HG03439 (cell line): ENCODE measurements at regions not wholly inside any gene's neighbourhood (a gene's known extent, or its start where the extent isn't known, plus 50 kb on each side); places are given as distances from the start of the nearest gene placed in this dataset.
"Not testable (repeated sequence)": the region's sequence is repeated elsewhere in the genome, so short reads cannot be mapped to it uniquely, and the experiment has no call there.

Experiments used
- ATAC-seq: cut with Tn5 transposase; IDR thresholded peaks from one replicate; pipeline ENCODE4 v1.9.1; 2021; ENCODE audit warnings: mild to moderate bottlenecking, moderate library complexity; ENCODE audit not compliant: unreplicated experiment

DNA sequence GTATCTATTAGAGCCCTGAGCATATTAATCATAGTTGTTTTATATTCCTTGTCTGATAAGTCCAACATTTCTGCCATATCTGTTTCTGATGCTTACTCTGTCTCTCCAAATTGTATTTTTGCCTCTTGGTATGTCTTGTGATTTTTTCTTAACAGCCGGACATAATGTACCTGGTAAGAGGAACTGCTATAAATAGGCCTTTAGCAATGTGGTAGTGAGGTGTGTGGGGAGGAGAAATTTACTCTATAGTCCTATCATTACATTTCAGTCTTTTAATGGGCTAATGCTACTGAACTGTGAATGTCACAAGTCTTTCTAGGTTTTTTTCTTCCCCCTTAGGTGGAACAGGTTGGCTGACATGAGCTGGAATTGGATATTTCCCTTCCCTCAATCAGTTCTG is 176.1 kb upstream of the FGF10 start:
- ATAC-seq: no peak

DNA sequence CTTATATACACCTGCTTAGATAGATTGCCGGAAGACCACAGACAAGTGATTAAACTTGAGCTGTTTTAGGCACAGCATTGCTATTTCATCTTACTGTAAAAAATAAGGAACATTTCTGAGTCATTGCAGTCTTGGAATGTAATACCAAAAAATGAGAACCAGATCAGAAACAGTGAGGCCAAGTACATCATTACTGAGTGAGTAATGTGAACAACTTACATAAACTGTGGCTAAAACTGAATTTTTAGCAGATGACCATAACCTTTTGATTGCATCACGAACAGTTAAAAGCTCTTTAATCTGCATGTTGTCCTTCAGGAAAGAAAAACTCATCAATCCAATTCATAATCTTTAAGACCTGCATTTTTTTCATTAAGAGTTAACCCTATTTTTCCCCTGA is 157.1 kb upstream of the FGF10 start:
- ATAC-seq: no peak

DNA sequence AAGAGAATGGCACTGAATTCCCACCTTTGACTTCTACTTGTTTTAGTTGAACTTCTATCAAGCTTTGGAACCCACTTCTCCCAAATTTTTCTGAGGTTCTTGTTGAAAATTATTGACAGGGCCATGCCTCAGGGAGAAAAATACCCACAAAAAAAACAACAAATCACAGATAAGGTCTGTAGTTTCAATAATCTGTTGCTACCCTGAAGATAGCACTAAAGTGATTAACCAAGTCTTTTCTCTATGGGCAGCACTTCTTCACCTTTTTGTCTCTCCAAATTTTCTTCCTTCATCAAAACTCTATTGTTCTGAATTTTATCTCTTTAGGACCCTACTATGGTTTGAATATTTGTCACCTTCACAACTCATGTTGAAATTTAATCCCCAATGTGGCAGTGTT is 154.3 kb upstream of the FGF10 start:
- ATAC-seq: no peak

DNA sequence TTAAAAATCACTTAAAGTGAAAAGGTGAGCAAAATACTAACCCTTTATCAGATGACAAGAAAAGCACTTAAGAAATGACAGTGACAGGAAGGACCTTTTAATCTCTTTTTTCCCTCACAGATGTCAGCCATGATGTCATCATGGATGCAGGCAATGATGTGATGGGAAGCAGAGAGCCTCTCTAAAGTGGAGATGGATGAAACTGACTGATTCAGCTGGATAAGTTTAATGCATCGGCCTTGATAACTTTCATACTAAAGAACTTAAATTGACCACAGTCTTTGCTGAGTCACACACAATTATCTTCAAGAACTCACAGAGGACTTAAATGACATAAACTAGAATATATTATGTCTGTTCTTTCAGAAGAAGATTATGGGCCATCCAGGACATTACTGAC is 153.2 kb upstream of the FGF10 start:
- ATAC-seq: no peak

DNA sequence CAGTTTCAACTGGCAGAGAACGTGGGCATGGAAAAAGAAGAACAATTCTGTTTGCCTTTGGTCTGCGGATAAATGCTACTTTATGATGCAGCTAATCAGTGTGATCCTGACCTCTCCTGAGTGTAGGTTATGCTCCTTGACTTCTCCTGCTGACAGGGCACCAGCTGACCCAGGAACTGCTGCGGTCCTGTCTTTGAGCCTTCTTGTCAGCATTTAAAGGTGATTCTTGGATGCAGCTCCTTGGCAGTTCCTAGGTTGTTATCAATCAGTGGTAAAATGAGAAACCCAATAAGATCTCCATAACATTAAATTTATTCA is 150.3 kb upstream of the FGF10 start:
- no peak for ATAC-seq

DNA sequence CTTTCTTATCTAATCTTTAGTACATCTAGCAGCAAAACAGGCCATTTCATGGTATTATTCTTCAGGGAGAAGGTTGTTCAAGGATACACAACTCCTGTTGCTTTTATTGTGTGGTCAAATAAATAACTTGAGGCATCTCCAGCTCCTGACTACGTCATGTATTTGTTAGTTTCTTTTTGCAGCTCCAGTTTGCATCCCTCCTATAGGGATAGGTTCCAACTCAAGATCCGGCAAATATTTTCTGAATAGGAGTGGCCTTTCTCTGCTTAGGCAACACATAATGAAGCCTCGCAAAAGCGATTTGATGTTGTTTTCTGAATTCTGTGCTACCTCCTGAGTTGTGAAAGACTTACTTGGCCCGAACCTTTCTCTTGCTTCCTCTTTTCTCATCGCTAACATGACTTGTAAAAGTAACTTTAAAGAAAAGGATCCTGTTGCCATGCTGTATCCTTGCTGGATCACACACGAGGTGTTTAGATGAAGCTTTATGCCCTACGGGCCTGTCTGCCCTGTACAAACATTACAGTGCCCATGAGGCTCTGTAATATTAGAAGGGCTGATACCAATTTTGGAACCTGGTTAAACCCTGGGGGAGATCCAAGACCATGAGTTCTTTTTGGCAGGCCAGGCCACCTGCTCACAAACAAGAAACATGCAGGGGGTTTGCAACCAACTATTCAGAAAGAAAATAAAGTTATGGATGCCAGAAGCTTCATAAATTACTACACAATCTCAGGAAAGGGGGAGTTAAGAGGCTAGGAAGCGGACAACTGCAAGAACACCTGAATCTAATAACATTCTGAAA is 149.8 kb upstream of the FGF10 start:
- ATAC-seq: no peak

DNA sequence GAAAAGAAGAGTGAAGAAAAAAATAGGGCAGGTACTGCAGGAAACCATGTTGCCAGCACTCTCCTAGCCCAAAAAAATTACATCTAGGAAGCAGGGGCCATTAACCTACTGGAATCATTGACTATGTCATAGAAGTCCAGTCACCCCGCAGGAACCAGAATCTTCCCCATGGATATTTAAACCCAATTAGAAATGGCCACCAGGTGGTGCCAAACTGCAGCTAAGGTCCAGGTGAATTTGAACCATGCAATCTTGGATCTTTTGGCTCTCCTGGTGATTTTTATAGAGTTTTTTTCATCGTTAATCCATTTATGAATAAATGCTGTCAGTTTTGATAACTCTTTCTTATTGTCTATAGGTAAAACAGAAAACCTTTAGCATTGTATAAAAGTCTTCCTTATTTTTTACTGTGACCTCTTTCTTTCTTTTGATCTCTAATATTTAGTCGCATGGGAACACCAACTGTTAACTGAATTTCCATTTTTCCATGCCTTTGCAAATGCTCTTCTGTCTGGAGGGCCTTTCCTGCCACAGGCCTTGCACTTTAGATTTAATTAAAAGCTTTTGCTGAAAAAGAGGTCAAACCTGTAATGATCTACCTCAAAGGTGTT is 147.5 kb upstream of the FGF10 start:
- no peak for ATAC-seq

DNA sequence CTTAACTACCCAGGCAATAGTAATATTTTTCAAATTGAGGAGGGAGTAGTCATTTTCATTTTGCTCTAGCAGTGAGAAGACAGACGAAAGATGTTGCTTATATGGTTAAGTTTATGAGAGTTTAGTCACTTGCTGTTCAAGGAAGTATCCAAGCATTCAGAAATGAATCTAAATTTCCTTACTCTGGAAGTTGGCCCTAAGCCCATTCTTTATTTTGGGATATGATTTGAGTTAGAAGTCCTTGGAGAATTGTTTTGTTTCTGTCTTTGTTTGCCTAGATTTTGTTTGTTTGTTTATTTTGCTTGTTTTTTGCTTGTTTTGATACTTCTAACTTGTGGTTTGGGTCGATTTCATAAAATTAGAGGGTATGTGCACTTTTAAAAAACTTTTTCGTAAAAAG is 146.4 kb upstream of the FGF10 start:
- no peak for ATAC-seq

DNA sequence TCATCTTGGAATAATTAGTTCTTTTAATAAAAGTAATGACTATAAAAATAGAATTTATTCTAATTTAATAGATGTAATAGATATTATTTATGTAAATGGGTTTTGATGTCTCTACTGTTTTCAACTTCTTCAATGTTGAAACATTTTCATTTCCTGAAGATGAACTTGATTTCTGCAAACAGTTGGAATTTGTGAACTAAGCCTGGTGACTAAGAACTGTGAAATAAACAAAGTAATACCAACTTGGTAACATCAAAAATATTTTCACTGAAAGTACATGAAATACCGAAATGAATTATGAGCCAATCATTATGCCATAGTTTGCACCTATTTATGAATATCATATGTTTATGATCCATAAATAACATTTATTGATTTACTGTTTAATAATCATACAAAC is 143.8 kb upstream of the FGF10 start:
- ATAC-seq: no peak

DNA sequence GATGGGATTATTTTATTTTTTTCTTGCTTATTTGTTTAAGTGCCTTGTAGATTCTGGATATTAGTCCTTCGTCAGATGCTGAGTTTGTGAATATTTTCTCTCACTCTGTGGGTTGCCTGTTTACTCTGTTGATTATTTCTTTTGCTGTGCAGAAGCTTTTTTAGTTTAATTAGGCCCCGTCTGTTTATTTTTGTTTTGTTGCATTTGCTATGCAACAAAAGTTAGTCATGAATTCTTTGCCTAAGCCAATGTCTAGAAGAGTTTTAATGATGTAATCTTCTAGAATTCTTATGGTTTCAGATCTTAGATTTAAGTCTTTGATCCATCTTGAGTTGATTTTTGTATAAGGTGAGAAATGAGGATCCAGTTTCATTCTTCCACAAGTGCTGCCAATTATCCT is 142.5 kb upstream of the FGF10 start:
- ATAC-seq: not testable (repeated sequence)

DNA sequence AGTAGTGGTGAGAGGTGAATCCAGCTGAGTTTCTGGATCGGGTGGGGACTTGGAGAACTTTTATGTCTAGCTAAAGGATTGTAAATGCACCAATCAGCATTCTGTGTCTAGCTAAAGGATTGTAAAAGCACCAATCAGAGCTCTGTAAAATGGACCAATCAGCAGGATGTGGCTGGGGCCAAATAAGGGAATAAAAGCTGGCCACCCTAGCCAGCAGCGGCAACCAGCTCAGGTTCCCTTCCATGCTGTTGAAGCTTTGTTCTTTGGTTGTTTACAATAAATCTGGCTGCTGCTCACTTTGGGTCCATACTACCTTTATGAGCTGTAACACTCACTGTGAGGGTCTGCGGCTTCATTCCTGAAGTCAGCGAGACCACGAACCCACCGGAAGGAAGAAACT is 141.6 kb upstream of the FGF10 start:
- ATAC-seq: not testable (repeated sequence)

DNA sequence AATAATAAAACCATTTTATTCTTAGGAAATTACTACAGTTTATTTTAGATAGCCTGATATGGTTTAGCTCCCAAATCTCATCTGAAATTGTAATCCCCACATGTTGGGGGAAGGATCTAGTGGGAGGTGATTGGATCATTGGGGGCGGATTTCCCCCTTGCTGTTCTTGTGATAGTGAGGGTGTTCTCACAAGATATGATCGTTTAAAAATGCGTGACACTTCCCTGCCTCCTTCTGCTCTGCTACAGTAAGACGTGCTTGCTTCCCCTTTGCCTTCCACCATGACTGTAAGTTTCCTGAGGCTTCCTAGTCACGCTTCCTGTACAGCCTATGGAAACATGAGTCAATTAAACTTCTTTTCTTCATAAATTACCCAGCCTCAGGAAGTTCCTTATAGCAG is 122.4 kb upstream of the FGF10 start:
- no peak for ATAC-seq

DNA sequence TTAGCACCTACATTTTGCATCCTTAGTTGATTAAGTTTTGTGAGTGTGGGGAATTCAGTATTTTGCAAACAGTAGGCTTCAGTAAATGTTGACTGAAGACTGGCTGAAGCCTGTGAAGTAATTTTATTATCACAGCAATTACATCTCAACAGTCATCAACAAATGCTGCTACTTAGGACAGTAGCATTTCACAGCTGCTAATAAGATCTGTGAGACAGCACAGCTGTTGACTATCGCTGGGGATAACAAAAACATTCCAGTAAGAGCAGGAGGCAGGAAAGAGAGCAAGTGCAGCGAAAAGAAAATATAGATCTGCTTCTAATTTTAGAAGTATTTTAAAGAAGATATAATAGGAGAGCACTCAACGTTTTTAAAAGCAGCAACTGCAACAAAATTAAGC is 117.3 kb upstream of the FGF10 start:
- no peak for ATAC-seq

DNA sequence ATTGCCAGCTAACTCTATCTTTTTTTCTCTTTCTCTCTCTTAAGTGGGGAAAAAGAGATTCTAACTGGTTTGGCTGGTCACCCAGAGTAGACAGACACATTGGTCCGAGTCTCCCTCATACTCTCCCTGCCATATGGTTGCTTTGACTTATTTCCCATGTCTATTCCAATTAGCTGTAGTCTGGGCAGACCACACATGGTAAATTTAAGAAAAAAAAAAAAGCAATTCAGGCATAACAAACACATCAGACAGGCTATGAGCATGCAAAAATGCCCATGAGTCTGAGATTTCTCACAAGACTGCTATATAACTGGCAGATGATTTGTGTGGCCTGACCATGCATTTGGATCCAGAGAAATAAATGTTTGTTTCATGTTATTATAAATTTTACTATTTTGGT is 110.2 kb upstream of the FGF10 start:
- no peak for ATAC-seq

DNA sequence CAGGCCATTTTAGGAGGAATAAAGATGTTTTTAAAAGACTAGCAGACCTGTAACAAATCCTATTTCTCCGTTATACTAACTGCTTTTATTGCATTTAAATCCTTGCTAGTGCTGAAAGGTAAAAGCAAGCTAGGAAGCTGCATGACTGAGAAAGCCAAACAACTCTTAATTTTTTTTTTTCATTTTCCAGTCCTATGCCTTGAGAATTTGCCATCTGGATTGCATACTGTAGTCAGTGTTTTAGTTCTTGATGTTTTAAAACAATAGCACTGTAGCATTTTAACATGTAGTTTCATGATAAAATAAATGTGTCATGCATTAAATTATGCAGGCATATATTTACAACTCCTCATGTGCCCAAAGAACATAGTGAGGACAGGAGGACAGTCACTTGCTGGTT is 108.4 kb upstream of the FGF10 start:
- no peak for ATAC-seq

DNA sequence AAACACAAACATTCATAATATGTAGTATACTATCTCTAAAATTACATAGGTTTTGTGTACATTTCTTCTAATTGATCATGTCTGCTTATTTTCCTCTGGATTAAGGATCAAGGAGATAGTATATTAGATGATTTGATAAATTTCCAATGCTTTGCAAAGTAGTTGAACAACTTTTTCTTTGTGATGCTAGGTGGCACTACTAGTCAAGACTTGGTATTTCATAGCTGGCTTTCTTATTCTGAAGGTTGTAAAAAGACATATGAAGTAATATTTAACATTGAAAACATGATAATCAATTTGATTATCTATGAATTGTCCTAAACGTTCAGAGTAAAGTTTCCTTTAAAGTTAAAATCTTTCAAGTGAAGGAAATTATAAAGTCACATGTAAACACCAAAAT is 106.1 kb upstream of the FGF10 start:
- ATAC-seq: no peak

DNA sequence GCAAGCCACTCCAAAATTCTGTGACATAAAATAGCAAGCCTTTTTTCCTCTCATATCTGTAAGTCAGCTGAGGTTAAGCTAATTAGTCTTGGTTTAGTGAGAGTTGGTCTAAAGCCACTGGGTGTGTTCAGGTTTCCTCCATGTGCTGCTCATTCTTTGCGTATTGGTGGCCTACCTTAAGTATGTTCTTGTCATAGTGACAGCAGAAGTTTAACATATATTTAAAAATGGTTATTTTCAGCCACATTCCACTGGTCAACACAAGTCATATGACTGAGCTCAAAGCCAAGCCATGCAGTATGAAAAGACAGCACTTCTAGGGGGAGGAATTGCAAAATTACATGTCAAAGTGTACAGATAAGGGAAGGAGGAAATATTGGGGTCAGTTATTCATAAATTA is 100.5 kb upstream of the FGF10 start:
- no peak for ATAC-seq

DNA sequence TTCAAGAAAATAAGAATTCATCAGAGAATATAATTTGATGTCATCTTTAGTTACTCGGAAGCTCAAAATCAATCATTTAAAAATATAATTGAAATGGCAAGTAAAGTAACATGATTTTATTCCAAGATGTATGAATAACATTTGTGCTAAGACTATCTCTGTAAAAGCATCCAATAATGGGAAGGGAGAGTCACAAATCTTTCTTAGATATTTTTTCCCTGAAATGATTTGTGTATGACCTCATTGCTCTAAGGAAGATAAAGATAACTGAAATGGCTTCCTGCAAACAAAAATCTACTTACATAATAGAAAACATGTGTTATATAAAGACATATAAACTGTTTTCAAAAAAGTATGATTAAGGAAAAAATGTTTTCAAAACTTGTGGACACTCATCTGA is 97.4 kb upstream of the FGF10 start:
- ATAC-seq: no peak

DNA sequence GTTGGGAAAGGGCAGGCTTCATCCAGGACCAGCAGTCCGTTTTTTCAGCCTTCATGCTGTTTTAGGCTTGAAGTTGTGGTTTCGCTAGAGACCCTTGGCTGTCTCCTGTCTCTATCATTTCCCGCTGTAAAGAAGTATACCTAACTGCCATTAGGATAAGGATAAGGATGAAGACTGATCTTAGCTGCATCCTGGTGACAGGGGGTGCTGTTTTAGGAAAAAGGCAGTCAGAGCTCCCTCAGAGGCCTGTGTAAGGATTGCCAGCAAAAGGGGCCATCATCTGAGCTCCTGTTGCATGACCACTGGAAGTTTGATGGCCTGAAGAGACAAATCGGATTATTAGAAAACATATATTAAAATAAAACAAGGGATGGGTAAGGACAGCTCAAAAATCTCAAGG is 64.8 kb upstream of the FGF10 start:
- no peak for ATAC-seq

DNA sequence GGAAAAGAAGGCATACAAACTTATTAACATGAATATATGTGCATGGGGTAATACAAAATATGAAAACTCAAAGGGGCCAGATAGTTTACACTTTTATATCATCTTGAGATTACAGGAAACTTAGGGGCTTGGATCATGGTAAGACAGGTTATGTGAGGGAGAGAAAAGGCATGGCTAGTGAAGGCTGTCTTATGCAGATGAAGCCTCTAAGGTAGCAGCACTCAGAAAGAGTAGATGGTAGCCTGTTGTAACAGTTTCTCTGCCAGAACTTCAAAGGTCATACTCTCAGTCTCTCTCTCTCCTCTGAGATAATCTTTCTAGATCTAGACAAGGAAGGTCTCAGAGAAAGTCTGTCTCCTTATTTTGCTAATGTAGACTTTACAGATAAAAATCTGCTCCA is 57.2 kb upstream of the FGF10 start:
- no peak for ATAC-seq

DNA sequence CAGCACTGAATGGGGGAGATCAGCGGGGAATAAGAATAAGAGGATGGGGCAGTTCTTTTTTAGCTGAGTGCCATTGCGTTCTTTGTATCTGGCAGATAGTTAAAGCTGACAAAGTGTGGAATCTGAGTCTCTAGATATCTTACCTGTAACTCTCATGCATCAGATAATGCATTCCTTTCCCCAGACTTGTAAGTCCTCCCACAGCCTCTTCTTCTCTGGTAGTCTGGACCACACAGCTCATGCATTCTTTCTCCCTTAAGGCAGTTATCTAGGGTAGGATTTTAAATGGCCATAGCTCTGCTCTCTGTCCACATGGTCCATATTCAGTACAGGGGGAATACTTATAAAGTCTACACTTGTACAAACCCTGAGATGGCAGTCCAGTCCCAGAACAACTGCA is 54.0 kb upstream of the FGF10 start:
- no peak for ATAC-seq

DNA sequence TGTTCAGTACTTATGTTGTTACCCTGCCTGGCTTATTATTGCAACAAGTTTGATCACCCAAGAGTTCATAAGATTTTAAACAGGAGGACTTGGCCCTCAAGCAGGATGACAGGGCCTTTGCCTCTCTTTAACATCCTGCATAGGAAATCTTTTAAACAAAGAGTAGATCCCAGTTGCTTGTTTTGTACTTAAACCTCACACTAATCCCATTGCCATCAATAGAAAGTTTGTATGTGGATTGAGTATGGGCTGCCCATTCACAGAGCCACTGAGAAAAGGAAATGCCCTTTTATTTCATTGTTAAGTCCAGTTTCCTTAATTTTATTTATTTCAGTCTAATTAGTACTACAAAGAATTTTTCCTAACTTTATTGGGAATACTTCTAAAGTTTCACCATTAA is 52.2 kb upstream of the FGF10 start:
- no peak for ATAC-seq

DNA sequence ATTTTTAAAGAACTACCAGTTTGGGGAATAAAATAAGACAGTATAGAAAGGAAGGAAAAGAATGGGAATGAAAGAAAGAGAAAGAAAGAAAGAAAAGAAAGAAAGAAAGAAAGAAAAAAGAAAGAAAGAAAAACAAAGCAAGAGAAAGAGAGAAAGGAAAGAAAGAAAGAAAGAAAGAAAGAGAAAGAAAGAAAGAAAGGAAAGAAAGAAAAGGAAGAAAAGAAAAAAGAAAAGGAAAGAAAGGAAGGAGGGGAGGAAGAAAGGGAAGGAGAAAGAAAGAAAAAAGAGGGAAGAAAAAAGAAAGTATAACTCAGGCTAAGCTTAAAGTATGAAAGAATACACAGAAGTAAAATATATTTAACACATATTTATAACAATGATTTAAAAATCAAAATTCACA is 51.0 kb upstream of the FGF10 start:
- no peak for ATAC-seq
